ENCODE measurements at regions not wholly inside any gene's neighbourhood (a gene's known extent, or its start where the extent isn't known, plus 50 kb on each side); places are given as distances from the start of the nearest gene placed in this dataset.

GRCh38 chr12:114473018-114473417 is 67.1 kb upstream of the TBX5 start:
- DNase-seq (ENCODE audit: insufficient read length, low spot score, missing footprints): no peak
- no peak for TF ChIP-seq CTCF (IDR thresholded peaks at IDR 0.05; ENCODE audit: extremely low read depth, low read depth, low read length)
- peaks cover under 1% of the 10 kb centered on the region for H3K27me3 ChIP-seq (ENCODE audit: insufficient read depth, low read length)
- H4K20me1 ChIP-seq (ENCODE audit: insufficient read depth, low read length): no peaks in the 10 kb centered on the region
- no peak overlapping the region for H2AFZ ChIP-seq (ENCODE audit: low read length)
- no peaks in the 10 kb centered on the region for H3K79me2 ChIP-seq (ENCODE audit: insufficient read depth, low read length)
- H3K4me2 ChIP-seq (ENCODE audit: insufficient read depth, low read length): no peak overlapping the region
- H3K4me3 ChIP-seq (ENCODE audit: insufficient read depth, low read length): no peak overlapping the region
- no peaks in the 10 kb centered on the region for H3K9me3 ChIP-seq (ENCODE audit: low read depth, low read length)
- no peaks in the 10 kb centered on the region for H3K4me1 ChIP-seq (ENCODE audit: insufficient read depth, low read length)
- H3K36me3 ChIP-seq (ENCODE audit: insufficient read depth, low read length): no peaks in the 10 kb centered on the region
- H3K27ac ChIP-seq (ENCODE audit: low read depth, low read length): no peak overlapping the region

GRCh38 chr12:114457620-114458019 is 51.7 kb upstream of the TBX5 start:
- H3K27me3 ChIP-seq (ENCODE audit: insufficient read depth, low read length): no peaks in the 10 kb centered on the region
- no peak for TF ChIP-seq CTCF (IDR thresholded peaks at IDR 0.05; ENCODE audit: extremely low read depth, low read depth, low read length)
- H2AFZ ChIP-seq (ENCODE audit: low read length): no peak overlapping the region
- no peak overlapping the region for H3K27ac ChIP-seq (ENCODE audit: low read depth, low read length)
- H3K36me3 ChIP-seq (ENCODE audit: insufficient read depth, low read length): no peaks in the 10 kb centered on the region
- H3K4me3 ChIP-seq (ENCODE audit: insufficient read depth, low read length): no peak overlapping the region
- DNase-seq (ENCODE audit: insufficient read length, low spot score, missing footprints): no peak
- no peaks in the 10 kb centered on the region for H3K79me2 ChIP-seq (ENCODE audit: insufficient read depth, low read length)
- no peaks in the 10 kb centered on the region for H3K9me3 ChIP-seq (ENCODE audit: low read depth, low read length)
- H3K4me2 ChIP-seq (ENCODE audit: insufficient read depth, low read length): no peak overlapping the region
- no peaks in the 10 kb centered on the region for H4K20me1 ChIP-seq (ENCODE audit: insufficient read depth, low read length)
- H3K4me1 ChIP-seq (ENCODE audit: insufficient read depth, low read length): no peaks in the 10 kb centered on the region

Measured in osteoblast (primary cell).